ENCODE measurements at regions not wholly inside any gene's neighbourhood (a gene's known extent, or its start where the extent isn't known, plus 50 kb on each side); places are given as distances from the start of the nearest gene placed in this dataset.
"Not testable (repeated sequence)": the region's sequence is repeated elsewhere in the genome, so short reads cannot be mapped to it uniquely, and the experiment has no call there.

DNA sequence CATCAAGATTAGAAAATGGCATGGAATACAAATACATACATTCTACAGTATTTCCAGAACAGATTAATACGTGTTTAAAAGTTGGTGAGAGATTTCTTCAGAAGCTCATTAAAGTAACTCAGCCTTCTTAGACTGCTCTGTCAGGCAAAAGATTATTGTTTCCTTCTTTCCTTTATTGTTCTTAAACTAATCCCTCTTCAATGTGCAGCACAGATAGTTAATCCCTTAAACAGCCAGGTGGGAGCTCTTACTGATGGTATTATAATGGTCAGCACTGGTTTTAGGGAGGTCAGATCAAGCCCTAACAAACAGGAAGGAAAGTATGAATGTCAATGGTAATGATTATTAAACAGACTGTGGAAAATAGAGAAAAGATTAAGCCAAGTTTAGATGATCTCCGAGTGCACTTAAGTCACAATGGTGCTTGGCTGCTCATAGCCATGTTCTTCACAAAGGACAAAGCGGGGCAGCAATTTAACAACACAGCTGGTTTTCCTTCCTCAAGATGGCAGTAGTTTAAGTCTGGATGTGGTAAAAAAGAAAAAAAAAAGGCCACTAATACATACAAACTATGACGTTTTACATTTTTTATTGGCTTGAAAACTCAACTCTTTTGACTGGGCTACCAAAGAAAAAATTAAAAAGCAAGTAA, 992.6 kb downstream of the PCDH9 start:
- H3K4me3 ChIP-seq = no peak overlapping the region

GRCh38 chr13:66234159-66234558, 996.0 kb downstream of the PCDH9 start:
- H3K4me3 ChIP-seq = no peak overlapping the region
- H3K27ac ChIP-seq = no peak overlapping the region
- H3K27me3 ChIP-seq = no peaks in the 10 kb centered on the region
- no peaks in the 10 kb centered on the region for H3K4me1 ChIP-seq
- no peak for TF ChIP-seq EP300 (IDR thresholded peaks at IDR 0.05)
- no peak for TF ChIP-seq POLR2A (IDR thresholded peaks at IDR 0.05)
- TF ChIP-seq, protein P1, sequence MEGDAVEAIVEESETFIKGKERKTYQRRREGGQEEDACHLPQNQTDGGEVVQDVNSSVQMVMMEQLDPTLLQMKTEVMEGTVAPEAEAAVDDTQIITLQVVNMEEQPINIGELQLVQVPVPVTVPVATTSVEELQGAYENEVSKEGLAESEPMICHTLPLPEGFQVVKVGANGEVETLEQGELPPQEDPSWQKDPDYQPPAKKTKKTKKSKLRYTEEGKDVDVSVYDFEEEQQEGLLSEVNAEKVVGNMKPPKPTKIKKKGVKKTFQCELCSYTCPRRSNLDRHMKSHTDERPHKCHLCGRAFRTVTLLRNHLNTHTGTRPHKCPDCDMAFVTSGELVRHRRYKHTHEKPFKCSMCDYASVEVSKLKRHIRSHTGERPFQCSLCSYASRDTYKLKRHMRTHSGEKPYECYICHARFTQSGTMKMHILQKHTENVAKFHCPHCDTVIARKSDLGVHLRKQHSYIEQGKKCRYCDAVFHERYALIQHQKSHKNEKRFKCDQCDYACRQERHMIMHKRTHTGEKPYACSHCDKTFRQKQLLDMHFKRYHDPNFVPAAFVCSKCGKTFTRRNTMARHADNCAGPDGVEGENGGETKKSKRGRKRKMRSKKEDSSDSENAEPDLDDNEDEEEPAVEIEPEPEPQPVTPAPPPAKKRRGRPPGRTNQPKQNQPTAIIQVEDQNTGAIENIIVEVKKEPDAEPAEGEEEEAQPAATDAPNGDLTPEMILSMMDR (IDR thresholded peaks at IDR 0.05) = no peak
- no peak for TF ChIP-seq POLR2AphosphoS5 (IDR thresholded peaks at IDR 0.05)
- H3K9me3 ChIP-seq = no peaks in the 10 kb centered on the region
- WGBS, 2 donors (ENCODE audit: low coverage in 1 of 2) = 50% methylated on average over 1 of the region's 1 CpG; no CpG with 5 or more reads in 1 of the 2 donors
- ATAC-seq = peak; percentile 41
- H3K36me3 ChIP-seq = no peaks in the 10 kb centered on the region

More for the DNA sequence above, 992.6 kb downstream of the PCDH9 start:
- H3K36me3 ChIP-seq = no peaks in the 10 kb centered on the region
- no peaks in the 10 kb centered on the region for H3K4me1 ChIP-seq
- no peak overlapping the region for H3K27ac ChIP-seq
- no peaks in the 10 kb centered on the region for H3K9me3 ChIP-seq
- no peak for ATAC-seq
- no peak for TF ChIP-seq POLR2AphosphoS5 (IDR thresholded peaks at IDR 0.05)
- no peak for TF ChIP-seq POLR2A (IDR thresholded peaks at IDR 0.05)
- TF ChIP-seq, protein P1 (IDR thresholded peaks at IDR 0.05) = no peak
- TF ChIP-seq EP300 (IDR thresholded peaks at IDR 0.05) = no peak
- no peaks in the 10 kb centered on the region for H3K27me3 ChIP-seq
- 70 to 73% methylated on average over 2 to 4 of the region's 4 CpGs for WGBS, 2 donors (ENCODE audit: low coverage in 1 of 2)

GRCh38 chr13:66231958-66232357, 998.2 kb downstream of the PCDH9 start:
- H3K9me3 ChIP-seq, H3K27ac ChIP-seq, ATAC-seq, H3K27me3 ChIP-seq, H3K4me1 ChIP-seq, H3K36me3 ChIP-seq, H3K4me3 ChIP-seq: not testable (repeated sequence)
- WGBS, 2 donors (ENCODE audit: low coverage in 1 of 2) = 90% methylated on average over 3 of the region's 6 CpGs; no CpG with 5 or more reads in 1 of the 2 donors

- Histone ChIP-seq H3K4me1 (no peaks in the 10 kb centered on the region), H3K27ac (no peak overlapping the region), H3K36me3 (no peaks in the 10 kb centered on the region), H3K27me3 (no peaks in the 10 kb centered on the region), H3K4me3 (no peak overlapping the region), H3K9me3 (no peaks in the 10 kb centered on the region)
- no peak for TF ChIP-seq EP300 (IDR thresholded peaks at IDR 0.05)
- TF ChIP-seq POLR2A (IDR thresholded peaks at IDR 0.05) = no peak
- TF ChIP-seq, protein P1 (IDR thresholded peaks at IDR 0.05) = no peak
- TF ChIP-seq POLR2AphosphoS5 (IDR thresholded peaks at IDR 0.05) = no peak
- WGBS, 2 donors (ENCODE audit: low coverage in 1 of 2) = 80 to 91% methylated on average over 1 to 2 of the region's 2 CpGs
- no peak for ATAC-seq
Measured at GRCh38 chr13:66225072-66225471, 1005.1 kb downstream of the PCDH9 start.

DNA sequence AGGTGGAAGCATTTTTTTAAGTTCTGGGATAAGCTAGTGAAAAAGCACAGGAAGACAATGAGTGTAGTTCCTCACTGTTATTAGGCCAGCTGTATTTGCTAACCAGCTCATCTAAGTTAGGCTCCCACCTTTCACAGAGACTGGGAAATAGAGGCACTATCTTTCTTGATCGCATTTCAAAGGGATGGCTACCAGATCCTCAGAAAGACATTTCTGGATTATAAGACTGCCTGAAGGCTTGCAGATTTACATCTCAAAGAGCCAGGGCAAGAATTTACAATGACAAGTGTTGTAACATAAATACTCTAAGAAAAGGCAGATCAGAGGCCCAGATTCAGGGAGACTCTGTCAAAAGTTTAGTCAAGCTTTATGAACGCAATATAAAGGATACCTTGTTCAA, 1005.5 kb downstream of the PCDH9 start:
- no peaks in the 10 kb centered on the region for H3K9me3 ChIP-seq
- no peaks in the 10 kb centered on the region for H3K36me3 ChIP-seq
- no peak for ATAC-seq
- no peak overlapping the region for H3K4me3 ChIP-seq
- TF ChIP-seq, protein P1 (IDR thresholded peaks at IDR 0.05) = no peak
- TF ChIP-seq POLR2AphosphoS5 (IDR thresholded peaks at IDR 0.05) (no peak), EP300 (IDR thresholded peaks at IDR 0.05) (no peak), POLR2A (IDR thresholded peaks at IDR 0.05) (no peak)
- H3K27ac ChIP-seq = no peak overlapping the region
- 43 to 97% methylated on average over 2 of the region's 2 CpGs for WGBS, 2 donors (ENCODE audit: low coverage in 1 of 2)
- no peaks in the 10 kb centered on the region for H3K4me1 ChIP-seq
- H3K27me3 ChIP-seq = no peaks in the 10 kb centered on the region

Measured in gastroesophageal sphincter (tissue), 4 donors.